Hepatic stellate cell (primary cell): ENCODE measurements at regions not wholly inside any gene's neighbourhood (a gene's known extent, or its start where the extent isn't known, plus 50 kb on each side); places are given as distances from the start of the nearest gene placed in this dataset.
"Not testable (repeated sequence)": the region's sequence is repeated elsewhere in the genome, so short reads cannot be mapped to it uniquely, and the experiment has no call there.

ENCODE experiments used
- DNase-seq: peaks from one replicate; pipeline ENCODE4 v3.0.0; 2011; ENCODE audit warnings: low spot score

GRCh38 chr5:1583081-1583875 lies 59.5 kb upstream of the LPCAT1 start:
- not testable (repeated sequence) for DNase-seq

GRCh38 chr5:1579389-1579788 lies 55.6 kb upstream of the LPCAT1 start:
- DNase-seq, result not testable (repeated sequence)

- DNase-seq, result not testable (repeated sequence)
Observed at GRCh38 chr5:1576851-1577250, 53.1 kb upstream of the LPCAT1 start.

GRCh38 chr5:1575991-1576714 lies 52.4 kb upstream of the LPCAT1 start:
- DNase-seq, result not testable (repeated sequence)

GRCh38 chr5:1575491-1575890 lies 51.7 kb upstream of the LPCAT1 start:
- not testable (repeated sequence) for DNase-seq

GRCh38 chr5:1574023-1574318 lies 50.2 kb upstream of the LPCAT1 start:
- not testable (repeated sequence) for DNase-seq

GRCh38 chr5:1573217-1574022 lies 49.7 kb upstream of the LPCAT1 start:
- DNase-seq, result not testable (repeated sequence)
